Heart left ventricle (tissue), 13 donors: ENCODE measurements at regions not wholly inside any gene's neighbourhood (a gene's known extent, or its start where the extent isn't known, plus 50 kb on each side); places are given as distances from the start of the nearest gene placed in this dataset.

Experiments
- CTCF ChIP-seq, 12 donors: fragments of 200-600 bp; sonication (generic) in 4 of 12; IDR thresholded peaks; one replicate each; pipeline versions ENCODE4 v1.5.0 to v1.8.0; 2018 to 2022; ENCODE audit warnings: antibody characterized with exemption in 12 of 12, mild to moderate bottlenecking in 5 of 12
- POLR2A ChIP-seq, 2 donors: fragments of 450-650 bp; IDR thresholded peaks; one replicate each; pipeline ENCODE4 v1.6.1; 2017; ENCODE audit warnings: antibody characterized with exemption in 2 of 2, mild to moderate bottlenecking in 2 of 2, moderate library complexity in 2 of 2
- donor health status: ischemic (EF 13 %, LVEDD 7.1; RV severe dilation, severe dysfunction).
- donor health status: DM: no; HTN: yes; CAD: no.
- donor health status: DM: no; HTN: no; CAD: no.
- donor health status: ischemic (EF 25% LVEDD 6.9; RV normal size, moderate dysfunction).
- donor health status: ischemic (EF 25% LVEDD 5.7; RV mildly dilated, moderate dysfunction).
- donor health status: ischemic (EF 35%, LVEDD 5.7; RV mildly dilated, moderate dysfunction).
- donor health status: nonischemic (EF 11% LVEDD 7.7; RV severe dilation, severe dysfunction).
- donor health status: DM: yes; HTN: yes; CAD: no.
- donor health status: PGD.
- donor health status: ischemic (EF 29% LVEDD 5.4; RV normal size, mild dysfunction).
- donor health status: nonischemic (EF 23%, LVEDD 6.1; RV moderate dilation, normal function).

- TF ChIP-seq POLR2A (IDR thresholded peaks at IDR 0.05) (no peak), CTCF (IDR thresholded peaks at IDR 0.05) (no peak)
These were observed 330.3 kb upstream of the IRX1 start for GRCh38 chr5:3265131-3265885.
